Ishikawa (cell line): ENCODE measurements at regions not wholly inside any gene's neighbourhood (a gene's known extent, or its start where the extent isn't known, plus 50 kb on each side); places are given as distances from the start of the nearest gene placed in this dataset.
A peak's percentile ranks its signal among the peaks of the same experiment; 100 is the strongest.

Experiments
- CEBPB ChIP-seq: IDR thresholded peaks from 2 replicates; pipeline ENCODE4 v1.6.1; 2012
- CREB1 ChIP-seq: IDR thresholded peaks from 2 replicates; pipeline ENCODE4 v1.6.1; 2012; ENCODE audit warnings: low read depth
- EGR1 ChIP-seq: IDR thresholded peaks from 2 replicates; pipeline ENCODE4 v1.6.1; 2012
- EP300 ChIP-seq: IDR thresholded peaks from 2 replicates; pipeline ENCODE4 v1.6.1; 2012; ENCODE audit warnings: borderline replicate concordance
- FOXM1 ChIP-seq: IDR thresholded peaks from 2 replicates; pipeline ENCODE4 v1.6.1; 2012; ENCODE audit warnings: low read depth, borderline replicate concordance
- NFIC ChIP-seq: IDR thresholded peaks from 2 replicates; pipeline ENCODE4 v1.6.1; 2012
- RAD21 ChIP-seq: IDR thresholded peaks from 2 replicates; pipeline ENCODE4 v1.6.1; 2012; ENCODE audit warnings: low read depth
- TAF1 ChIP-seq: IDR thresholded peaks from 2 replicates; pipeline ENCODE4 v1.6.1; 2012; ENCODE audit warnings: low read depth, mild to moderate bottlenecking
- TCF12 ChIP-seq: IDR thresholded peaks from 2 replicates; pipeline ENCODE4 v1.6.1; 2012; ENCODE audit warnings: low read depth
- TEAD4 ChIP-seq: IDR thresholded peaks from 2 replicates; pipeline ENCODE4 v1.6.1; 2012
- YY1 ChIP-seq: IDR thresholded peaks from 2 replicates; pipeline ENCODE4 v1.6.1; 2012; ENCODE audit warnings: low read depth
- ZBTB7A ChIP-seq: IDR thresholded peaks from 2 replicates; pipeline ENCODE4 v1.6.1; 2012; ENCODE audit warnings: low read depth
- TF ChIP-seq, protein P1 (sequence below): IDR thresholded peaks from 2 replicates; pipeline ENCODE4 v1.6.1; 2012
- TF ChIP-seq, protein P2 (sequence below): IDR thresholded peaks from 2 replicates; pipeline ENCODE4 v1.6.1; 2012; ENCODE audit warnings: low read depth, mild to moderate bottlenecking
- TF ChIP-seq, protein P3 (sequence below): IDR thresholded peaks from 2 replicates; pipeline ENCODE4 v1.6.1; 2012

DNA sequence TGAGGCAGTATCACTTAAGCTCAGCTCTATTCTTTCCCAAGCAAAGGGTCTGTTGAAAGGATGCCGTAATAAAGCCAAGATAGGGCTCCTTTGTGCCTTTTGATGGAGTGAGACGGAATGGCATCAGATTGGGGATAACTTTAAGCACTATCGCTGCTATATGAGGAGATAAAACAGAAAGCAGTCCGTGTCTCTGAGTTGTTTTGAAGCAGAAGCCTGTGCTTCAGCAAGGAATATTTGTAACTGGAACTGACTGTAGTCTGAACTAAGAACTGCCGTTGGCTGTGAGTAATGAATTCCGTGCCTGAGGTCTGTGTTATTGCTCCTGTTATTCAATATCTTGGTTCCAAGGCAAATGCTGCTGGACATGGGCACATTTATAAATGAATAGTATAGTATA is 297.4 kb downstream of the ANKRD50 start:
- TF ChIP-seq CREB1 (no peak), ZBTB7A (no peak), TEAD4 (no peak), TCF12 (no peak), YY1 (no peak), CEBPB (no peak), RAD21 (no peak), EP300 (no peak), EGR1 (no peak), FOXM1 (no peak), TAF1 (no peak), NFIC (no peak)
- TF ChIP-seq, protein P1, sequence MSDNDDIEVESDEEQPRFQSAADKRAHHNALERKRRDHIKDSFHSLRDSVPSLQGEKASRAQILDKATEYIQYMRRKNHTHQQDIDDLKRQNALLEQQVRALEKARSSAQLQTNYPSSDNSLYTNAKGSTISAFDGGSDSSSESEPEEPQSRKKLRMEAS: no peak
- TF ChIP-seq, protein P2, sequence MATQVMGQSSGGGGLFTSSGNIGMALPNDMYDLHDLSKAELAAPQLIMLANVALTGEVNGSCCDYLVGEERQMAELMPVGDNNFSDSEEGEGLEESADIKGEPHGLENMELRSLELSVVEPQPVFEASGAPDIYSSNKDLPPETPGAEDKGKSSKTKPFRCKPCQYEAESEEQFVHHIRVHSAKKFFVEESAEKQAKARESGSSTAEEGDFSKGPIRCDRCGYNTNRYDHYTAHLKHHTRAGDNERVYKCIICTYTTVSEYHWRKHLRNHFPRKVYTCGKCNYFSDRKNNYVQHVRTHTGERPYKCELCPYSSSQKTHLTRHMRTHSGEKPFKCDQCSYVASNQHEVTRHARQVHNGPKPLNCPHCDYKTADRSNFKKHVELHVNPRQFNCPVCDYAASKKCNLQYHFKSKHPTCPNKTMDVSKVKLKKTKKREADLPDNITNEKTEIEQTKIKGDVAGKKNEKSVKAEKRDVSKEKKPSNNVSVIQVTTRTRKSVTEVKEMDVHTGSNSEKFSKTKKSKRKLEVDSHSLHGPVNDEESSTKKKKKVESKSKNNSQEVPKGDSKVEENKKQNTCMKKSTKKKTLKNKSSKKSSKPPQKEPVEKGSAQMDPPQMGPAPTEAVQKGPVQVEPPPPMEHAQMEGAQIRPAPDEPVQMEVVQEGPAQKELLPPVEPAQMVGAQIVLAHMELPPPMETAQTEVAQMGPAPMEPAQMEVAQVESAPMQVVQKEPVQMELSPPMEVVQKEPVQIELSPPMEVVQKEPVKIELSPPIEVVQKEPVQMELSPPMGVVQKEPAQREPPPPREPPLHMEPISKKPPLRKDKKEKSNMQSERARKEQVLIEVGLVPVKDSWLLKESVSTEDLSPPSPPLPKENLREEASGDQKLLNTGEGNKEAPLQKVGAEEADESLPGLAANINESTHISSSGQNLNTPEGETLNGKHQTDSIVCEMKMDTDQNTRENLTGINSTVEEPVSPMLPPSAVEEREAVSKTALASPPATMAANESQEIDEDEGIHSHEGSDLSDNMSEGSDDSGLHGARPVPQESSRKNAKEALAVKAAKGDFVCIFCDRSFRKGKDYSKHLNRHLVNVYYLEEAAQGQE: no peak
- TF ChIP-seq, protein P3, sequence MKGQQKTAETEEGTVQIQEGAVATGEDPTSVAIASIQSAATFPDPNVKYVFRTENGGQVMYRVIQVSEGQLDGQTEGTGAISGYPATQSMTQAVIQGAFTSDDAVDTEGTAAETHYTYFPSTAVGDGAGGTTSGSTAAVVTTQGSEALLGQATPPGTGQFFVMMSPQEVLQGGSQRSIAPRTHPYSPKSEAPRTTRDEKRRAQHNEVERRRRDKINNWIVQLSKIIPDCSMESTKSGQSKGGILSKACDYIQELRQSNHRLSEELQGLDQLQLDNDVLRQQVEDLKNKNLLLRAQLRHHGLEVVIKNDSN: no peak

GRCh38 chr4:124417371-124417770 is 295.2 kb downstream of the ANKRD50 start:
- no peak for TF ChIP-seq ZBTB7A
- TF ChIP-seq EP300: no peak
- TF ChIP-seq NFIC: no peak
- TF ChIP-seq CREB1: no peak

DNA sequence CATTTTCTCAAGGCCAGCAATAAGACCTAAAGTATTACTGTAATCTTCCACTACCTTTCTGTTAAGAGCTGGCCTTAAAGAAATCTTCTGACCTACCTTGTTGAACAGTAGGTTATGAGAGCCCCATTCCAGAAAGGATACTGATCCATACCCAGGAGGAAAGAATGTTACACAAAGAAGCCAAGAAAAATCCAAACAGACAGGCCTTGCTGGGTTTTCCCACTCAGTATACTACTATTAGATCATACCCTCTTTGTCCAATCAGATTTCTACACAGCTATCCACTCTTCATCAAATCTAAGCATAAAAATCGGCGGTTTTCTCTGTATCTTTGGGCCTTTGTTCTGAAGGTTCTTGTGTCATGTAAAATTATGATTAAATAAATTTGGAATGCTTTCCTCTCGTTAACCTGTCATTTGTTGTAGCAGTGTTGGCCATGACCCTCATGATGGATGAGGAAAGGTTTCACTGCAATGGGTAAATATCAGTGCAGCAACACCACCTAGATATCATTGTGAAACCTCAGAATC is 292.3 kb downstream of the ANKRD50 start:
- TF ChIP-seq ZBTB7A: no peak

- TF ChIP-seq RAD21: no peak
- TF ChIP-seq TEAD4: no peak
- TF ChIP-seq ZBTB7A: no peak
- TF ChIP-seq, protein P2: no peak
- TF ChIP-seq, protein P3: no peak
- TF ChIP-seq CEBPB: no peak
- no peak for TF ChIP-seq TCF12
- no peak for TF ChIP-seq CREB1
- no peak for TF ChIP-seq YY1
- no peak for TF ChIP-seq NFIC
- TF ChIP-seq TAF1: no peak
- TF ChIP-seq, protein P1: no peak
- no peak for TF ChIP-seq FOXM1
These were observed 289.4 kb downstream of the ANKRD50 start for GRCh38 chr4:124423160-124423559.

DNA sequence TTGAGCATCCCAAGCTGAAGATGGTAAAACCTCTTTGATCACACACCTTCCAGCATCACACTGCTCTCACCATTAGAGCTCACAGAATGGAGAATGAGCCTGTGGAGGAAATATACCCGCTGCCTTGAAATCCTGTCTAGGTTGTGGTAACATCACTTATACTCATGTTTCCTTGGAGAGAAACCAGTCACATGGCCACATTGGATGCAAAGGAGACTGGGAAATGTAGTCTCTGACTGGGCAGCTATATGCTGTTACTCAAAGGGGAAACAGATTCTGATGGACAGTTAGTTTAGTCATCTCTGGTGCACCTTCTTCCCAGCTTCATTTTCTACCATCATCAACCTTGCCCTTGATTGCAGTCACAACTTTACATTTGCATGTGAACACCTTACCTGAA is 286.3 kb downstream of the ANKRD50 start:
- no peak for TF ChIP-seq CEBPB
- no peak for TF ChIP-seq RAD21
- TF ChIP-seq YY1: no peak
- TF ChIP-seq, protein P3: peak; percentile 92

DNA sequence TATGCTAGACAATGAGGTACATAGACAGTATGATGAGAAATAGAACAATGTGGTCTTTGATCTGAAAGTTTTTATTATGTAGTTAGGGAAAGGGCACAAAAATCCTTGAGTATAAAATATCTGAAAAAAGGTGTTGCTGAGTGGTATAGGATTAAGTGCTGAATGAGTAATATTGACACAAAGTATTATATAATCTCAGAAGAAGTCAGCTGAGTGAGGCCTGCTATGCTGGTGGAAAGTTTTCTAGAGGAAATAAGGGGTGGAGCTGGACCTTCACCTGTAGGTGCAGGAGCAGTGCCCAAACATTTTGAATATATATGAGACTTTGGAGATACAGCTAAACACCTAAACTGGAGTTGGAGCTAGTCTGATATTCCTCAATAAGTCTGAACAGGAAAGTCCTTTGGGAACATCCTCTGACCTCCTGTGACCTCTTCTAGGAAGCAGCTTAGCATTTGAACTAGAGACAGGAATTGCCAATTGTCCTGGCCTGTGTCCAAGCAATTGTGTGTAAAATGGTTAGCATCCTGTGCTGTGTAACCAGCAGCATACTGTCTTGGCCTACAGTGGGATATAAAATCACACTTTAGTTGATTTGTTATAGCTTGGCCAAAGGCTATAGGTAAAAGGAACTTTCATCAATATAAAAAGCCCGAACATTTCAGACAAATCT is 285.3 kb downstream of the ANKRD50 start:
- no peak for TF ChIP-seq NFIC
- no peak for TF ChIP-seq ZBTB7A
- TF ChIP-seq EGR1: no peak
- TF ChIP-seq TCF12: no peak
